HCT116 (cell line): ENCODE measurements at regions not wholly inside any gene's neighbourhood (a gene's known extent, or its start where the extent isn't known, plus 50 kb on each side); places are given as distances from the start of the nearest gene placed in this dataset.

ENCODE experiments used
- ATAC-seq: fragments of 200-7000 bp; cut with Tn5 transposase; 2 replicates; pipeline ENCODE4 v1.9.1; 2020; ENCODE audit warnings: mild to moderate bottlenecking, moderate library complexity
- BruUV-seq: library from RNA; stranded (reverse); fragments of 400-500 nt; replicated peaks from 2 replicates; lab custom pipeline; 2021; lab: Mats Ljungman, UMichigan
- CTCF ChIA-PET: fragments of 300-600 bp; sonication (Branson Sonifier 250); formaldehyde crosslinking; loops from one replicate; lab custom pipeline; 2021; ENCODE audit warnings: antibody characterized with exemption; lab: Charles Lee
- POLR2A ChIA-PET: fragments of 300-600, 350-600 bp; sonication (Branson Sonifier 250); formaldehyde crosslinking; loops from one replicate; lab custom pipeline; 2021; ENCODE audit warnings: antibody characterized with exemption; lab: Charles Lee
- RAD21 ChIA-PET, 2 experiments: fragments of 300-600 bp; sonication (Branson Sonifier 250); formaldehyde crosslinking; loops; one replicate each; lab custom pipeline; 2023; ENCODE audit warnings: low total read pairs in 2 of 2; ENCODE audit not compliant: uncharacterized antibody in 2 of 2, unreplicated experiment in 2 of 2, low non-redundant PET in 1 of 2; lab: Charles Lee
- DNase-seq: peaks from one replicate; pipeline ENCODE4 v3.0.0-alpha.2; 2010; ENCODE audit warnings: low read depth, low spot score
- H2AFZ ChIP-seq: fragments of 200-600 bp; shearing (Covaris generic), sonication (generic); 2 replicates; pipeline ENCODE4 v1.6.1; 2017; ENCODE audit warnings: low read depth, mixed run types, mixed read lengths, antibody characterized with exemption, low read length; ENCODE audit not compliant: poor library complexity, severe bottlenecking
- H3K27ac ChIP-seq: 2 replicates; pipeline ENCODE4 v1.5.1; 2012; ENCODE audit warnings: low read depth, low read length
- H3K27me3 ChIP-seq: fragments of 200-600 bp; sonication (generic); 2 replicates; pipeline ENCODE4 v1.6.1; 2016; ENCODE audit warnings: mixed run types, low read length, mixed read lengths; ENCODE audit not compliant: insufficient read depth
- H3K36me3 ChIP-seq, 2 experiments: fragments of 200-500 bp in 1 of 2; fragments of 200-600 bp in 1 of 2; sonication (Bioruptor generic) in 1 of 2; sonication (generic) in 1 of 2; 2 replicates each; pipeline versions ENCODE4 v1.5.1 to v1.6.1; 2014 to 2016; ENCODE audit warnings: low read length in 2 of 2, inconsistent platforms in 1 of 2, mixed read lengths in 1 of 2, mixed run types in 1 of 2; ENCODE audit not compliant: insufficient read depth in 2 of 2, control insufficient read depth in 1 of 2
- H3K4me1 ChIP-seq, 2 experiments: fragments of 200-600 bp in 1 of 2; sonication (generic) in 1 of 2; 2 replicates each; pipeline versions ENCODE4 v1.5.1 to v1.6.1; 2012 to 2017; ENCODE audit warnings: low read length in 2 of 2, inconsistent platforms in 1 of 2, mild to moderate bottlenecking in 1 of 2, mixed read lengths in 1 of 2, mixed run types in 1 of 2, moderate library complexity in 1 of 2; ENCODE audit not compliant: insufficient read depth in 2 of 2, control insufficient read depth in 1 of 2
- H3K4me2 ChIP-seq: fragments of 200-600 bp; sonication (generic); 2 replicates; pipeline ENCODE4 v1.6.1; 2017; ENCODE audit warnings: mixed run types, low read length, mixed read lengths
- H3K4me3 ChIP-seq, 2 experiments: fragments of 200-600 bp in 1 of 2; sonication (generic) in 1 of 2; replicated peaks in 1 of 2; 2 replicates each; pipeline ENCODE4 v1.5.1; 2011 to 2016; ENCODE audit warnings: low read length in 2 of 2, control low read depth in 1 of 2, low read depth in 1 of 2, mild to moderate bottlenecking in 1 of 2, mixed read lengths in 1 of 2, mixed run types in 1 of 2
- H3K79me2 ChIP-seq: fragments of 200-600 bp; sonication (generic); 2 replicates; pipeline ENCODE4 v1.6.1; 2017; ENCODE audit warnings: mild to moderate bottlenecking, mixed run types, low read length, moderate library complexity, mixed read lengths; ENCODE audit not compliant: insufficient read depth
- H3K9ac ChIP-seq: fragments of 200-600 bp; sonication (generic); 2 replicates; pipeline ENCODE4 v1.6.1; 2016; ENCODE audit warnings: low read length, mixed read lengths
- H3K9me2 ChIP-seq: fragments of 200-600 bp; sonication (generic), shearing (Covaris generic); 2 replicates; pipeline ENCODE4 v1.6.1; 2017; ENCODE audit warnings: mixed run types, mild to moderate bottlenecking, moderate library complexity; ENCODE audit not compliant: insufficient read depth
- H3K9me3 ChIP-seq, 2 experiments: fragments of 200-500 bp in 1 of 2; fragments of 200-600 bp in 1 of 2; sonication (Bioruptor generic) in 1 of 2; sonication (generic) in 1 of 2; 2 replicates each; pipeline ENCODE4 v1.6.1; 2014 to 2017; ENCODE audit warnings: low read length in 2 of 2, mixed read lengths in 2 of 2, inconsistent platforms in 1 of 2, low read depth in 1 of 2, mild to moderate bottlenecking in 1 of 2, mixed run types in 1 of 2, moderate library complexity in 1 of 2; ENCODE audit not compliant: control insufficient read depth in 1 of 2, insufficient read depth in 1 of 2
- H4K20me1 ChIP-seq: fragments of 200-600 bp; sonication (generic), shearing (Covaris generic); 2 replicates; pipeline ENCODE4 v1.6.1; 2017; ENCODE audit warnings: mixed run types, mild to moderate bottlenecking, moderate library complexity; ENCODE audit not compliant: insufficient read depth
- CTCF ChIP-seq, 3 experiments: fragments of 200-600 bp in 1 of 3; sonication (generic) in 1 of 3; IDR thresholded peaks in 2 of 3; conservative IDR thresholded peaks in 1 of 3; 2 replicates each; pipeline ENCODE4 v1.5.1; 2012 to 2017; ENCODE audit warnings: low read depth in 2 of 3, low read length in 2 of 3, antibody characterized with exemption in 1 of 3, borderline replicate concordance in 1 of 3, control low read depth in 1 of 3, mild to moderate bottlenecking in 1 of 3, mixed read lengths in 1 of 3, mixed run types in 1 of 3, moderate library complexity in 1 of 3; ENCODE audit not compliant: insufficient read depth in 1 of 3
- EZH2 ChIP-seq: fragments of 200-600 bp; sonication (generic); IDR thresholded peaks from 2 replicates; pipeline ENCODE4 v1.6.1; 2017; ENCODE audit warnings: antibody characterized with exemption, mixed run types
- EZH2phosphoT487 ChIP-seq: fragments of 200-600 bp; IDR thresholded peaks from 2 replicates; pipeline ENCODE4 v1.6.1; 2018; ENCODE audit warnings: antibody characterized with exemption, borderline replicate concordance
- FOSL1 ChIP-seq: IDR thresholded peaks from 2 replicates; pipeline ENCODE4 v1.6.1; 2012; ENCODE audit warnings: low read depth
- JUND ChIP-seq: IDR thresholded peaks from 2 replicates; pipeline ENCODE4 v1.6.1; 2012
- MAX ChIP-seq: IDR thresholded peaks from 2 replicates; pipeline ENCODE4 v1.6.1; 2012
- POLR2AphosphoS5 ChIP-seq: IDR thresholded peaks from 2 replicates; pipeline ENCODE4 v1.6.1; 2011; ENCODE audit warnings: mild to moderate bottlenecking, low read depth, low read length, moderate library complexity
- RAD21 ChIP-seq: IDR thresholded peaks from 2 replicates; pipeline ENCODE4 v1.6.1; 2012; ENCODE audit warnings: low read depth, mild to moderate bottlenecking
- SIN3A ChIP-seq: IDR thresholded peaks from 2 replicates; pipeline ENCODE4 v1.6.1; 2012; ENCODE audit warnings: low read depth
- SRF ChIP-seq: IDR thresholded peaks from 2 replicates; pipeline ENCODE4 v1.6.1; 2012; ENCODE audit warnings: low read depth
- TCF7L2 ChIP-seq: IDR thresholded peaks from 2 replicates; pipeline ENCODE4 v1.7.0; 2011; ENCODE audit warnings: borderline replicate concordance, inconsistent platforms; ENCODE audit not compliant: insufficient read depth, insufficient read length; ENCODE audit errors: extremely low read depth
- YY1 ChIP-seq: IDR thresholded peaks from 2 replicates; pipeline ENCODE4 v1.6.1; 2011; ENCODE audit warnings: low read length, low read depth, moderate library complexity, mild to moderate bottlenecking; ENCODE audit not compliant: insufficient replicate concordance; ENCODE audit errors: extremely low read depth
- ZBTB33 ChIP-seq: IDR thresholded peaks from 2 replicates; pipeline ENCODE4 v1.6.1; 2011; ENCODE audit warnings: mild to moderate bottlenecking, low read length, moderate library complexity; ENCODE audit not compliant: insufficient replicate concordance; ENCODE audit errors: extremely low read depth
- ZFX ChIP-seq: fragments of 450-650 bp; IDR thresholded peaks from 2 replicates; pipeline ENCODE4 v1.6.1; 2017
- ZNF274 ChIP-seq: fragments of 200-500 bp; sonication (Bioruptor generic); IDR thresholded peaks from 2 replicates; pipeline ENCODE4 v1.6.1; 2014; ENCODE audit warnings: mild to moderate bottlenecking, low read depth, low read length, inconsistent platforms
- intact Hi-C: fragments of 100-400 bp; cut with micrococcal nuclease; formaldehyde crosslinking; loops from 2 replicates; pipeline ENCODE4 v1.10.0; 2022

- Histone ChIP-seq H4K20me1 (no peaks in the 10 kb centered on the region), H3K4me2 (no peak overlapping the region), H3K9me2 (no peaks in the 10 kb centered on the region), H3K79me2 (no peaks in the 10 kb centered on the region), H3K36me3 (no peaks in the 10 kb centered on the region), H3K9me3 (no peaks in the 10 kb centered on the region), H3K27ac (no peak overlapping the region), H3K4me1 (no peaks in the 10 kb centered on the region), H3K27me3 (peaks cover 3% of the 10 kb centered on the region; the same call in 1 of the 2 replicates), H3K4me3 (no peak overlapping the region), H3K9ac (no peak overlapping the region), H2AFZ (no peak overlapping the region)
- CTCF ChIA-PET: no interaction called here
- no peak for TF ChIP-seq RAD21
- no peak for TF ChIP-seq MAX
- no peak for TF ChIP-seq ZNF274
- TF ChIP-seq EZH2phosphoT487: no peak
- TF ChIP-seq CTCF (IDR thresholded peaks at IDR 0.05 in 2 of 3, conservative IDR thresholded peaks at IDR 0.05 in 1 of 3; ENCODE audit: borderline replicate concordance in 1 of 3, insufficient read depth in 1 of 3, low read depth in 2 of 3, low read length in 2 of 3): no peak
- TF ChIP-seq POLR2AphosphoS5: no peak
- no peak for TF ChIP-seq ZFX
- TF ChIP-seq EZH2: no peak
- TF ChIP-seq ZBTB33: no peak
- no peak for TF ChIP-seq JUND
- no peak for TF ChIP-seq FOSL1
- no peak for TF ChIP-seq SIN3A
- no peak for TF ChIP-seq YY1
- no peak for TF ChIP-seq TCF7L2
- no peak for TF ChIP-seq SRF
- DNase-seq (no peak), ATAC-seq (no peak)
- RAD21 ChIA-PET: no interaction called here
- intact Hi-C loops: no loop called here
- POLR2A ChIA-PET: no interaction called here
- no TSS peak for BruUV-seq
These were observed 460.6 kb downstream of the CCSER2 start for GRCh38 chr10:84789026-84789425.
